Panc1 (cell line): ENCODE measurements at regions not wholly inside any gene's neighbourhood (a gene's known extent, or its start where the extent isn't known, plus 50 kb on each side); places are given as distances from the start of the nearest gene placed in this dataset.

Experiments
- CTCF ChIP-seq: fragments of 450-650 bp; IDR thresholded peaks from 2 replicates; pipeline ENCODE4 v1.5.1; 2017; ENCODE audit warnings: mild to moderate bottlenecking
- POLR2AphosphoS5 ChIP-seq: IDR thresholded peaks from 2 replicates; pipeline ENCODE4 v1.6.1; 2012; ENCODE audit warnings: mild to moderate bottlenecking, low read depth, low read length, moderate library complexity
- REST ChIP-seq, 2 experiments: IDR thresholded peaks; 2 replicates each; pipeline ENCODE4 v1.6.1; 2011 to 2012; ENCODE audit warnings: low read depth in 2 of 2, control low read depth in 1 of 2, low read length in 1 of 2, mild to moderate bottlenecking in 1 of 2, moderate library complexity in 1 of 2; ENCODE audit not compliant: insufficient read depth in 1 of 2

- TF ChIP-seq CTCF (no peak), POLR2AphosphoS5 (no peak), REST (IDR thresholded peaks at IDR 0.05; ENCODE audit: insufficient read depth in 1 of 2, low read depth in 2 of 2, low read length in 1 of 2) (no peak)
These were observed 212.6 kb downstream of the BCAS1 start for GRCh38 chr20:53857723-53858236.
